ENCODE measurements at regions not wholly inside any gene's neighbourhood (a gene's known extent, or its start where the extent isn't known, plus 50 kb on each side); places are given as distances from the start of the nearest gene placed in this dataset.

GRCh38 chr11:112661571-112661970 lies 299.6 kb upstream of the NCAM1 start:
- DNase-seq = no peak
- Histone ChIP-seq H3K27ac (no peak overlapping the region), H3K4me3 (no peak overlapping the region), H3K36me3 (no peaks in the 10 kb centered on the region), H3K4me1 (peaks cover 0 to 17% (median 4%) of the 10 kb centered on the region in 12 donors), H3K9me3 (peaks cover 0 to 8% (median 0%) of the 10 kb centered on the region in 12 donors), H3K27me3 (no peaks in the 10 kb centered on the region)
- TF ChIP-seq POLR2A (IDR thresholded peaks at IDR 0.05) = no peak
- no peak for TF ChIP-seq CTCF (IDR thresholded peaks at IDR 0.05)
- no peak for ATAC-seq
- intact Hi-C loops (cut with DNase I) = no loop called here
- WGBS, 4 donors = 89 to 97% (median 95%) methylated on average over 4 of the region's 4 CpGs

GRCh38 chr11:112662554-112662953 lies 298.7 kb upstream of the NCAM1 start:
- ATAC-seq = no peak
- Histone ChIP-seq H3K27ac (no peak overlapping the region), H3K4me3 (no peak overlapping the region)

GRCh38 chr11:112663947-112664634 lies 297.1 kb upstream of the NCAM1 start:
- WGBS, 4 donors = 80 to 82% (median 81%) methylated on average over 4 of the region's 4 CpGs

More at GRCh38 chr11:112662554-112662953, 298.7 kb upstream of the NCAM1 start:
- WGBS, 4 donors = 89 to 94% (median 91%) methylated on average over 2 of the region's 2 CpGs
- intact Hi-C loops (cut with DNase I) = no loop called here
- no peak for DNase-seq
- no peaks in the 10 kb centered on the region for H3K27me3 ChIP-seq
- TF ChIP-seq POLR2A (IDR thresholded peaks at IDR 0.05) (no peak), CTCF (IDR thresholded peaks at IDR 0.05) (no peak)
- H3K9me3 ChIP-seq = peaks cover 0 to 8% (median 0%) of the 10 kb centered on the region in 12 donors
- H3K36me3 ChIP-seq = no peaks in the 10 kb centered on the region
- peaks cover 0 to 7% (median 0%) of the 10 kb centered on the region in 12 donors for H3K4me1 ChIP-seq

More at GRCh38 chr11:112663947-112664634, 297.1 kb upstream of the NCAM1 start:
- no peaks in the 10 kb centered on the region for H3K36me3 ChIP-seq
- DNase-seq (no peak), ATAC-seq (no peak)
- no peaks in the 10 kb centered on the region for H3K27me3 ChIP-seq
- intact Hi-C loops (cut with DNase I) = no loop called here
- H3K4me1 ChIP-seq = no peaks in the 10 kb centered on the region
- no peak overlapping the region for H3K4me3 ChIP-seq
- no peak for TF ChIP-seq CTCF (IDR thresholded peaks at IDR 0.05)
- TF ChIP-seq POLR2A (IDR thresholded peaks at IDR 0.05) = no peak
- peaks cover 0 to 8% (median 0%) of the 10 kb centered on the region in 12 donors for H3K9me3 ChIP-seq
- no peak overlapping the region for H3K27ac ChIP-seq
